H9 (cell line): ENCODE measurements at regions not wholly inside any gene's neighbourhood (a gene's known extent, or its start where the extent isn't known, plus 50 kb on each side); places are given as distances from the start of the nearest gene placed in this dataset.

Experiments used
- DNase-seq: peaks from one replicate; pipeline ENCODE4 v3.0.0-alpha.2; 2017
- H2AFZ ChIP-seq: one replicate; pipeline ENCODE4 v1.6.1; 2013; ENCODE audit warnings: mild to moderate bottlenecking, low read length, control low read depth, moderate library complexity
- H2AK5ac ChIP-seq: 2 replicates; pipeline ENCODE4 v1.6.1; 2013; ENCODE audit warnings: low read length, control low read depth, mixed read lengths; ENCODE audit not compliant: insufficient read length
- H2BK120ac ChIP-seq: one replicate; pipeline ENCODE4 v1.6.1; 2013; ENCODE audit warnings: low read depth, mild to moderate bottlenecking, low read length, control low read depth, inconsistent platforms; ENCODE audit not compliant: poor library complexity, severe bottlenecking
- H2BK12ac ChIP-seq: 2 replicates; pipeline ENCODE4 v1.6.1; 2013; ENCODE audit warnings: low read length, control low read depth, mixed read lengths, low read depth; ENCODE audit not compliant: insufficient read length
- H2BK15ac ChIP-seq: 2 replicates; pipeline ENCODE4 v1.6.1; 2013; ENCODE audit warnings: low read depth, low read length, control low read depth
- H2BK20ac ChIP-seq: one replicate; pipeline ENCODE4 v1.6.1; 2013; ENCODE audit warnings: low read depth, mild to moderate bottlenecking, low read length, control low read depth, inconsistent platforms; ENCODE audit not compliant: poor library complexity, severe bottlenecking
- H2BK5ac ChIP-seq: 2 replicates; pipeline ENCODE4 v1.6.1; 2013; ENCODE audit warnings: low read length, control low read depth, mixed read lengths; ENCODE audit not compliant: insufficient read length
- H3K14ac ChIP-seq: 2 replicates; pipeline ENCODE4 v1.6.1; 2013; ENCODE audit warnings: low read length, control low read depth; ENCODE audit not compliant: insufficient read depth
- H3K18ac ChIP-seq: 2 replicates; pipeline ENCODE4 v1.6.1; 2013; ENCODE audit warnings: low read depth, mild to moderate bottlenecking, mixed read lengths, low read length, control low read depth; ENCODE audit not compliant: insufficient read length
- H3K23ac ChIP-seq: 2 replicates; pipeline ENCODE4 v1.6.1; 2013; ENCODE audit warnings: low read length, control low read depth, mixed read lengths, low read depth; ENCODE audit not compliant: insufficient read length
- H3K23me2 ChIP-seq: 2 replicates; pipeline ENCODE4 v1.6.1; 2013; ENCODE audit warnings: low read depth, mild to moderate bottlenecking, mixed read lengths, low read length, control low read depth; ENCODE audit not compliant: insufficient read length, poor library complexity, severe bottlenecking
- H3K27ac ChIP-seq: 2 replicates; pipeline ENCODE4 v1.5.1; 2013; ENCODE audit warnings: low read length, control low read depth, mixed read lengths, low read depth; ENCODE audit not compliant: insufficient read length
- H3K27me3 ChIP-seq: 2 replicates; pipeline ENCODE4 v1.6.1; 2013; ENCODE audit warnings: low read length, control low read depth, inconsistent platforms; ENCODE audit not compliant: insufficient read depth
- H3K4ac ChIP-seq: 2 replicates; pipeline ENCODE4 v1.6.1; 2013; ENCODE audit warnings: low read depth, mild to moderate bottlenecking, control low read depth, inconsistent platforms, low read length, moderate library complexity
- H3K4me1 ChIP-seq: 2 replicates; pipeline ENCODE4 v1.6.1; 2013; ENCODE audit warnings: low read length, control low read depth, inconsistent platforms; ENCODE audit not compliant: insufficient read depth
- H3K4me2 ChIP-seq: 2 replicates; pipeline ENCODE4 v1.6.1; 2013; ENCODE audit warnings: low read length, control low read depth, mixed read lengths; ENCODE audit not compliant: insufficient read length, insufficient read depth
- H3K56ac ChIP-seq: 2 replicates; pipeline ENCODE4 v1.6.1; 2013; ENCODE audit warnings: low read depth, mild to moderate bottlenecking, mixed read lengths, low read length, control low read depth; ENCODE audit not compliant: insufficient read length
- H3K79me1 ChIP-seq: 2 replicates; pipeline ENCODE4 v1.6.1; 2013; ENCODE audit warnings: low read depth, mild to moderate bottlenecking, moderate library complexity, low read length, control low read depth, inconsistent platforms; ENCODE audit not compliant: insufficient read depth, poor library complexity, severe bottlenecking
- H3K79me2 ChIP-seq: 2 replicates; pipeline ENCODE4 v1.6.1; 2013; ENCODE audit warnings: low read length, control low read depth, inconsistent platforms; ENCODE audit not compliant: insufficient read depth
- H3K9ac ChIP-seq: 2 replicates; pipeline ENCODE4 v1.6.1; 2013; ENCODE audit warnings: low read length, control low read depth, mixed read lengths; ENCODE audit not compliant: insufficient read length; ENCODE audit errors: extremely low read depth
- H3K9me3 ChIP-seq: one replicate; pipeline ENCODE4 v1.6.1; 2013; ENCODE audit warnings: low read depth, low read length, inconsistent platforms; ENCODE audit not compliant: control insufficient read depth
- H3T11ph ChIP-seq: one replicate; pipeline ENCODE4 v1.6.1; 2013; ENCODE audit warnings: mild to moderate bottlenecking, low read length, control low read depth, inconsistent platforms
- H4K20me1 ChIP-seq: one replicate; pipeline ENCODE4 v1.6.1; 2013; ENCODE audit not compliant: control insufficient read depth, insufficient read length, insufficient read depth
- H4K5ac ChIP-seq: 2 replicates; pipeline ENCODE4 v1.6.1; 2013; ENCODE audit warnings: low read depth, mild to moderate bottlenecking, mixed read lengths, low read length, control low read depth; ENCODE audit not compliant: insufficient read length
- H4K8ac ChIP-seq: replicated peaks from 2 replicates; pipeline ENCODE4 v1.6.1; 2013; ENCODE audit warnings: low read length, control low read depth, mixed read lengths, low read depth; ENCODE audit not compliant: insufficient read length
- H4K91ac ChIP-seq: 2 replicates; pipeline ENCODE4 v1.6.1; 2013; ENCODE audit warnings: low read depth, mild to moderate bottlenecking, moderate library complexity, mixed read lengths, low read length, control low read depth; ENCODE audit not compliant: insufficient read length
- H3K27ac Mint-ChIP-seq, 3 experiments: 2 replicates in 2 of 3; 3 replicates in 1 of 3; pipeline ENCODE4 v1.8.0; 2020 to 2021; ENCODE audit warnings: mixed read lengths in 3 of 3, mild to moderate bottlenecking in 1 of 3, moderate library complexity in 1 of 3
- H3K27me3 Mint-ChIP-seq: 2 replicates; pipeline ENCODE4 v1.8.0; 2021; ENCODE audit warnings: low read depth, mild to moderate bottlenecking, moderate library complexity, mixed read lengths
- H3K36me3 Mint-ChIP-seq, 3 experiments: 2 replicates in 2 of 3; 3 replicates in 1 of 3; pipeline ENCODE4 v1.8.0; 2020 to 2021; ENCODE audit warnings: low read depth in 3 of 3, mixed read lengths in 3 of 3; ENCODE audit not compliant: insufficient read depth in 1 of 3
- H3K4me1 Mint-ChIP-seq, 2 experiments: 2 replicates each; pipeline ENCODE4 v1.8.0; 2020; ENCODE audit warnings: mixed read lengths in 2 of 2
- H3K4me3 Mint-ChIP-seq, 2 experiments: 2 replicates in 1 of 2; 3 replicates in 1 of 2; pipeline ENCODE4 v1.8.0; 2020 to 2021; ENCODE audit warnings: mild to moderate bottlenecking in 2 of 2, mixed read lengths in 2 of 2, moderate library complexity in 1 of 2
- H3K9me3 Mint-ChIP-seq, 2 experiments: 2 replicates in 1 of 2; 3 replicates in 1 of 2; pipeline ENCODE4 v1.8.0; 2020; ENCODE audit warnings: mild to moderate bottlenecking in 2 of 2, mixed read lengths in 2 of 2, moderate library complexity in 1 of 2
- WGBS: extraction: QIAGEN DNeasy Blood & Tissue Kit; methylation state at CpG from one replicate; pipeline ENCODE4 v1.1.7; 2013; ENCODE audit warnings: missing lambda C conversion rate, low lambda C conversion rate, mixed read lengths; ENCODE audit not compliant: insufficient read length; ENCODE audit errors: extremely low coverage; 5-methylcytosine and 5-hydroxymethylcytosine counted together
- TF ChIP-seq, protein P1 (sequence below): fragments of 200-600 bp; sonication (generic); conservative IDR thresholded peaks from 3 replicates; pipeline ENCODE4 v1.8.0; 2021; ENCODE audit warnings: antibody characterized with exemption, mild to moderate bottlenecking

DNA sequence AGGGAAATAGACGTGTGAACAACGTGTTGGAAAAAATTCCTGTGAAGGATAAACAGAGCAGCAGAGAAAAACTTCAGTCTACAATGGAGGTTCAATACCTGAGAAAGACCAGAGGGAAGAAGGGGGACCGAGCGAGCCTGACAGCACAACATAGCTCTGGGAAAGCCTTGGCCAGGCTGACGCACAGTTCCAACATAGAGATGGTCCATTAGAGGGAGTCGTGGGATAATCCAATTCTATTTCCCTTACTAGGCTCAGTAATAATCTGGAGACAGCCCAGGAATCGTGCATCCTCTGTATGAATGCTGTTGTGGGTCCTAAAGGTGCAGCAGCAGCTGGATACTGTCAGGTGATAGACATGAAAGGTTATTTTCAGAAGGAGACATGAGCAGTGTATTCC is 370.8 kb upstream of the BTBD3 start:
- no peak overlapping the region for H3K27ac ChIP-seq
- Mint-ChIP-seq H3K36me3 (no peaks in the 10 kb centered on the region), H3K27me3 (no peaks in the 10 kb centered on the region), H3K4me3 (no peak overlapping the region), H3K9me3 (no peaks in the 10 kb centered on the region), H3K4me1 (peaks cover 6 to 7% of the 10 kb centered on the region in 2 experiments), H3K27ac (no peak overlapping the region; a peak in 1 of 7 replicates)
- no peak overlapping the region for H2BK5ac ChIP-seq
- no peak overlapping the region for H2BK15ac ChIP-seq
- H4K5ac ChIP-seq, result no peak overlapping the region
- no peak overlapping the region for H3K23ac ChIP-seq
- H4K8ac ChIP-seq, result no peak overlapping the region
- H3K14ac ChIP-seq, result no peak overlapping the region
- TF ChIP-seq, protein P1, sequence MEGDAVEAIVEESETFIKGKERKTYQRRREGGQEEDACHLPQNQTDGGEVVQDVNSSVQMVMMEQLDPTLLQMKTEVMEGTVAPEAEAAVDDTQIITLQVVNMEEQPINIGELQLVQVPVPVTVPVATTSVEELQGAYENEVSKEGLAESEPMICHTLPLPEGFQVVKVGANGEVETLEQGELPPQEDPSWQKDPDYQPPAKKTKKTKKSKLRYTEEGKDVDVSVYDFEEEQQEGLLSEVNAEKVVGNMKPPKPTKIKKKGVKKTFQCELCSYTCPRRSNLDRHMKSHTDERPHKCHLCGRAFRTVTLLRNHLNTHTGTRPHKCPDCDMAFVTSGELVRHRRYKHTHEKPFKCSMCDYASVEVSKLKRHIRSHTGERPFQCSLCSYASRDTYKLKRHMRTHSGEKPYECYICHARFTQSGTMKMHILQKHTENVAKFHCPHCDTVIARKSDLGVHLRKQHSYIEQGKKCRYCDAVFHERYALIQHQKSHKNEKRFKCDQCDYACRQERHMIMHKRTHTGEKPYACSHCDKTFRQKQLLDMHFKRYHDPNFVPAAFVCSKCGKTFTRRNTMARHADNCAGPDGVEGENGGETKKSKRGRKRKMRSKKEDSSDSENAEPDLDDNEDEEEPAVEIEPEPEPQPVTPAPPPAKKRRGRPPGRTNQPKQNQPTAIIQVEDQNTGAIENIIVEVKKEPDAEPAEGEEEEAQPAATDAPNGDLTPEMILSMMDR, result no peak
- H4K20me1 ChIP-seq, result no peaks in the 10 kb centered on the region
- no peak overlapping the region for H3K4me2 ChIP-seq
- no peak overlapping the region for H3T11ph ChIP-seq
- H2BK12ac ChIP-seq, result no peak overlapping the region
- DNase-seq, result no peak
- no peaks in the 10 kb centered on the region for H3K79me2 ChIP-seq
- no peaks in the 10 kb centered on the region for H3K27me3 ChIP-seq
- no peak overlapping the region for H3K9ac ChIP-seq
- H2BK20ac ChIP-seq, result no peak overlapping the region
- no peak overlapping the region for H2AFZ ChIP-seq
- H3K18ac ChIP-seq, result no peak overlapping the region
- H3K23me2 ChIP-seq, result no peaks in the 10 kb centered on the region
- H3K79me1 ChIP-seq, result no peaks in the 10 kb centered on the region
- peaks cover 2% of the 10 kb centered on the region; the same call in 1 of the 2 replicates for H3K4me1 ChIP-seq
- no peak overlapping the region for H3K4ac ChIP-seq
- no CpG with 5 or more reads among the region's 7 CpGs for WGBS
- H3K56ac ChIP-seq, result no peak overlapping the region
- H4K91ac ChIP-seq, result no peak overlapping the region
- H2AK5ac ChIP-seq, result no peak overlapping the region
- H3K9me3 ChIP-seq, result no peaks in the 10 kb centered on the region
- no peak overlapping the region for H2BK120ac ChIP-seq
